NCI-H82 (cell line): ENCODE measurements at regions not wholly inside any gene's neighbourhood (a gene's known extent, or its start where the extent isn't known, plus 50 kb on each side); places are given as distances from the start of the nearest gene placed in this dataset.
"Not testable (repeated sequence)": the region's sequence is repeated elsewhere in the genome, so short reads cannot be mapped to it uniquely, and the experiment has no call there.

Source experiments
- DNase-seq: peaks from one replicate; lab custom pipeline; 2025; lab: John Stamatoyannopoulos, UW

- no peak for DNase-seq
These were observed 98.3 kb upstream of the PHACTR1 start for GRCh38 chr6:12618296-12618695.

- no peak for DNase-seq
These were observed 94.8 kb upstream of the PHACTR1 start for GRCh38 chr6:12621754-12622153.

- DNase-seq, result no peak
These were observed 94.0 kb upstream of the PHACTR1 start for GRCh38 chr6:12622566-12622965.

- DNase-seq, result no peak
These were observed 92.3 kb upstream of the PHACTR1 start for GRCh38 chr6:12624142-12624837.

GRCh38 chr6:12627053-12627452 lies 89.5 kb upstream of the PHACTR1 start:
- no peak for DNase-seq

GRCh38 chr6:12628327-12628726 lies 88.2 kb upstream of the PHACTR1 start:
- no peak for DNase-seq

- not testable (repeated sequence) for DNase-seq
These were observed 82.8 kb upstream of the PHACTR1 start for GRCh38 chr6:12633746-12634145.

- no peak for DNase-seq
These were observed 81.2 kb upstream of the PHACTR1 start for GRCh38 chr6:12635375-12635774.

- DNase-seq, result no peak
These were observed 80.8 kb upstream of the PHACTR1 start for GRCh38 chr6:12635813-12636212.

GRCh38 chr6:12636336-12636735 lies 80.2 kb upstream of the PHACTR1 start:
- no peak for DNase-seq

- DNase-seq, result peak; percentile 77
These were observed 78.5 kb upstream of the PHACTR1 start for GRCh38 chr6:12637960-12638641.

- no peak for DNase-seq
These were observed 76.1 kb upstream of the PHACTR1 start for GRCh38 chr6:12640438-12640837.

- DNase-seq, result not testable (repeated sequence)
These were observed 74.8 kb upstream of the PHACTR1 start for GRCh38 chr6:12641785-12642184.

GRCh38 chr6:12645941-12646340 lies 70.6 kb upstream of the PHACTR1 start:
- DNase-seq, result no peak

- no peak for DNase-seq
These were observed 68.4 kb upstream of the PHACTR1 start for GRCh38 chr6:12648171-12648570.

GRCh38 chr6:12649325-12649724 lies 67.2 kb upstream of the PHACTR1 start:
- DNase-seq, result no peak

- DNase-seq, result no peak
These were observed 63.1 kb upstream of the PHACTR1 start for GRCh38 chr6:12653486-12653885.

GRCh38 chr6:12654107-12654506 lies 62.5 kb upstream of the PHACTR1 start:
- DNase-seq, result no peak

- no peak for DNase-seq
These were observed 62.1 kb upstream of the PHACTR1 start for GRCh38 chr6:12654514-12654913.

GRCh38 chr6:12656906-12657305 lies 59.7 kb upstream of the PHACTR1 start:
- DNase-seq, result peak; percentile 47

GRCh38 chr6:12657884-12658283 lies 58.7 kb upstream of the PHACTR1 start:
- DNase-seq, result no peak

GRCh38 chr6:12661432-12662089 lies 55.0 kb upstream of the PHACTR1 start:
- DNase-seq, result peak; percentile 8
